Nephron progenitor cell (in vitro differentiated cells): ENCODE measurements at regions not wholly inside any gene's neighbourhood (a gene's known extent, or its start where the extent isn't known, plus 50 kb on each side); places are given as distances from the start of the nearest gene placed in this dataset.

ENCODE experiments used
- DNase-seq: peaks from one replicate; pipeline ENCODE4 v3.0.0; 2021
- H3K27ac Mint-ChIP-seq: 2 replicates; pipeline ENCODE4 v1.8.0; 2021; ENCODE audit warnings: mild to moderate bottlenecking, moderate library complexity, mixed read lengths
- H3K27me3 Mint-ChIP-seq: 2 replicates; pipeline ENCODE4 v1.8.0; 2021; ENCODE audit warnings: mild to moderate bottlenecking, low read depth, mixed read lengths; ENCODE audit not compliant: poor library complexity
- H3K36me3 Mint-ChIP-seq: 2 replicates; pipeline ENCODE4 v1.8.0; 2021; ENCODE audit warnings: low read depth, mixed read lengths
- H3K4me1 Mint-ChIP-seq: 2 replicates; pipeline ENCODE4 v1.8.0; 2021; ENCODE audit warnings: mixed read lengths
- H3K4me3 Mint-ChIP-seq: 2 replicates; pipeline ENCODE4 v1.8.0; 2021; ENCODE audit warnings: mild to moderate bottlenecking, moderate library complexity, mixed read lengths
- H3K9me3 Mint-ChIP-seq: 2 replicates; pipeline ENCODE4 v1.8.0; 2021; ENCODE audit warnings: mild to moderate bottlenecking, moderate library complexity, mixed read lengths
- TF ChIP-seq, protein P1 (sequence below): fragments of 200-600 bp; sonication (generic); IDR thresholded peaks from 2 replicates; pipeline ENCODE4 v1.5.0; 2021; ENCODE audit warnings: antibody characterized with exemption

DNA sequence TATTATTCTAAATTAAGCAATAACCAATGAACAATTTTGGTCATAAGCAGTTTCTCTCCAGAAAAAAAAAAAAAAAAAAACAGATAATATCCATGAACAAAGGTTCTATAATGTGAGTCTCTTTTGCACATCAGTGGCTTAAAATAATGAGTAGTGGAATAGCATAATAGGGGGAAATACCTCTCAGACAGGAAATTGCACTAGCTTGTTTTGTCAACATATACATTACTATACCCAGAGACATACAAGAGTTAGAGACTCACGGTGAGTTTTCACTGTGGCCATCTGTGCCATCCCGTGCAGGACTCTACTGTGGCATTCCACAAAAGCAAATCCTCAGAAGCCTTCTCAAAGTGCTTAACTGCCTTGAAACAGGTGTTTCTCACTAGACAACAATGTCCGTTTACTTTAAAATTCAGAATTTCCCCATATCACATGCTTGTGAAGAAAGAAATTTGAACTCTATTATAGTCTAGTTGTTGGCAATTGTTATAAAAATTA lies 697.9 kb downstream of the USP25 start:
- TF ChIP-seq, protein P1, sequence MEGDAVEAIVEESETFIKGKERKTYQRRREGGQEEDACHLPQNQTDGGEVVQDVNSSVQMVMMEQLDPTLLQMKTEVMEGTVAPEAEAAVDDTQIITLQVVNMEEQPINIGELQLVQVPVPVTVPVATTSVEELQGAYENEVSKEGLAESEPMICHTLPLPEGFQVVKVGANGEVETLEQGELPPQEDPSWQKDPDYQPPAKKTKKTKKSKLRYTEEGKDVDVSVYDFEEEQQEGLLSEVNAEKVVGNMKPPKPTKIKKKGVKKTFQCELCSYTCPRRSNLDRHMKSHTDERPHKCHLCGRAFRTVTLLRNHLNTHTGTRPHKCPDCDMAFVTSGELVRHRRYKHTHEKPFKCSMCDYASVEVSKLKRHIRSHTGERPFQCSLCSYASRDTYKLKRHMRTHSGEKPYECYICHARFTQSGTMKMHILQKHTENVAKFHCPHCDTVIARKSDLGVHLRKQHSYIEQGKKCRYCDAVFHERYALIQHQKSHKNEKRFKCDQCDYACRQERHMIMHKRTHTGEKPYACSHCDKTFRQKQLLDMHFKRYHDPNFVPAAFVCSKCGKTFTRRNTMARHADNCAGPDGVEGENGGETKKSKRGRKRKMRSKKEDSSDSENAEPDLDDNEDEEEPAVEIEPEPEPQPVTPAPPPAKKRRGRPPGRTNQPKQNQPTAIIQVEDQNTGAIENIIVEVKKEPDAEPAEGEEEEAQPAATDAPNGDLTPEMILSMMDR, result no peak
- no peak overlapping the region for H3K27ac Mint-ChIP-seq
- no peak overlapping the region for H3K4me3 Mint-ChIP-seq
- no peaks in the 10 kb centered on the region for H3K4me1 Mint-ChIP-seq
- no peaks in the 10 kb centered on the region for H3K9me3 Mint-ChIP-seq
- no peaks in the 10 kb centered on the region for H3K36me3 Mint-ChIP-seq
- H3K27me3 Mint-ChIP-seq, result no peaks in the 10 kb centered on the region
- no peak for DNase-seq

DNA sequence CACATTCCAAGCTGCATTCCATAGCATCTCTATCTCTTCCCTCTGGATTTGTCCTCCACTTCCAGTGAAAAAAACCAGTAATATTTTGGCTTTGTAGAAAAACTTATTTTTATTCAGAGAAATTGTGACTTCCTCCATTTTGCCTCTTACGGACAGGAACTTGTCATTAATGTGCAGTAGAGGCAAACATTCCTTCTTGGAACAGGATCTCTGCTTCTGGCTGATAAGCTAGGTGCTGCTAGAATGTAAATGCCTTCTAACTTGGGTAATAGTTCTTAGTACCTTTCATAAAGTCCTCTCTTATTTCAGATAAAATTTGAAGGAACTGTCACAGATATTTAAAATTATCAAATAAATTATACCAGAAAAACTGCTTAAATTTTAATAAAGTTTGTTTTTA lies 707.8 kb downstream of the USP25 start:
- H3K27ac Mint-ChIP-seq, result no peak overlapping the region
- H3K27me3 Mint-ChIP-seq, result no peaks in the 10 kb centered on the region
- no peak for DNase-seq
- no peaks in the 10 kb centered on the region for H3K9me3 Mint-ChIP-seq
- H3K36me3 Mint-ChIP-seq, result no peaks in the 10 kb centered on the region
- TF ChIP-seq, protein P1, result no peak
- no peak overlapping the region for H3K4me3 Mint-ChIP-seq
- no peaks in the 10 kb centered on the region for H3K4me1 Mint-ChIP-seq

DNA sequence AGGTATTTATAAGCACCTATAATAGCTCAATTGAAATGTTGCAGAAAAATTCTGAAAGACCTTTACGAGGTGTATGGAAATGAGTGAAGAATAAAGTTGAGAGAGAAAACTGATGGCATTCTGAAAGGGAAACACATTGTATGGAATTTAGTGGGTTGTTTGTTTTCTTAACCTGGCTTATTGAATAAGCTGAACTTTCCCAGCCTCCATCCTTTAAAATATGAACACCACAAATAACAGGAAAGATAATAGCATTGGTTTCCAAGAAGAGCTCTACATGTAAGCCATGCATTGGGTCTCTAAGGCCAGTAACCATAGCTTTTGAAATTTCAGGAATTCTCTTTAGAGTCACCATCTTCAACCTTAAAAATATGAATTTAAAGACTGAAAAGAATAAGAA lies 709.0 kb downstream of the USP25 start:
- Mint-ChIP-seq H3K27me3 (no peaks in the 10 kb centered on the region), H3K9me3 (no peaks in the 10 kb centered on the region), H3K4me3 (no peak overlapping the region), H3K36me3 (no peaks in the 10 kb centered on the region), H3K4me1 (no peaks in the 10 kb centered on the region), H3K27ac (no peak overlapping the region)
- TF ChIP-seq, protein P1, result no peak
- DNase-seq, result no peak

DNA sequence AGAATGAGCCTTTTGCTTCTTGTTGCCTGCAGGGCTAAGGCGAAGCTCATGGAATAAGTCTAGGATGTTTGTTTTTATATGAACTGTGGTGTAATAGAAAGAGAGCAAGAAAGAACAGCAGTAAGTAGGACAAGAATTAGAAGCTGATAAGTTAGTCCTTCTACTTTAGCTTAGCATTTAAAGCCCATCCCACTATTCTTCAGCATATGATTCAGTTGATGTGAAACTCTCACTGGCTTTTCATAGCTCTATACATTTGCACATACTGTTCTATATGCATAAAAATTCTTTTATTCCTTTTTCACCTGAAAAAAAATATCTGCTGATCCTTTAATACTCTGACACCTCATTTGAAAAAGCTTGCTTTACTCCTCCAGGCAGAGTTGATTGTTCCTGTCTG lies 712.0 kb downstream of the USP25 start:
- Mint-ChIP-seq H3K27me3 (no peaks in the 10 kb centered on the region), H3K4me3 (no peak overlapping the region), H3K4me1 (no peaks in the 10 kb centered on the region), H3K36me3 (no peaks in the 10 kb centered on the region), H3K9me3 (no peaks in the 10 kb centered on the region), H3K27ac (no peak overlapping the region)
- TF ChIP-seq, protein P1, result no peak
- DNase-seq, result no peak

DNA sequence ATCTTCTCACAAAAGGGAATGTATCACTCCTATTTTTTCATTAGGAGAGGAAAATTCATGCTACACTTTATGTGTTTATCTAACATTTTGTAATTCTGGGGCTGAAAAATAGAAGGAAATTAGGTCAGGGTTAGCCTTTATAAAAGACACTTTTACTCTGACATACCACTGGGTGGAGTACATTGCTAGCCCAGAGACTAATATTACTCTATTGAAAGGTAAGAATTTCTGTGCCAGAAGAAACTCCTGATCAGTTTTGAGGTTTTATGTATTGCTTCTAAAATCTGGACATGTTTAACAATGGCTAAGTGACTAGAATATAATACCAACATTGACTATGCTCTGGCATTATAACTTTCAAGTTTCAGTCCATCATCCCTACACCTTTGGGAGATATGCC lies 724.6 kb downstream of the USP25 start:
- Mint-ChIP-seq H3K9me3 (no peaks in the 10 kb centered on the region), H3K4me3 (no peak overlapping the region), H3K27me3 (no peaks in the 10 kb centered on the region), H3K36me3 (no peaks in the 10 kb centered on the region), H3K27ac (no peak overlapping the region), H3K4me1 (peaks cover 6% of the 10 kb centered on the region)
- TF ChIP-seq, protein P1, result no peak
- DNase-seq, result no peak

DNA sequence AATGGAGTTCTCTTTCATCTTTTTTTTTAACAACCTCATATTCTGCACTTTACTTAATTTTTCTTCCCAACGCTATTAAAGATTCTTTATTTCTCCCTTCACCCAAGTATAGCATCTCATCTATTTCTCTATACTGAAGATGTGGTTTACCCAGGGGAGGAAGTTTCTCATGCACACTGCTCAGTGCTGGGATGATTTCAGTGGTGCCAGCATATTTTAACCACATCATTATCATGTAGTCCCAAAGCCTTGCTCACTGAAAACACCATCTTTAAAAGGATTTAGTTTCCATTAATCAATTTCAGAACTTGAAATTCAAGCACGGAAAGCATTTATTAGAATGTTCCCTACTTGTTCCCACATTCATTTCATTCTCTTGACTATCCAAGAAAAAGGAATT lies 725.7 kb downstream of the USP25 start:
- Mint-ChIP-seq H3K9me3 (peaks cover 4% of the 10 kb centered on the region), H3K36me3 (no peaks in the 10 kb centered on the region), H3K4me3 (no peak overlapping the region), H3K27ac (no peak overlapping the region), H3K27me3 (no peaks in the 10 kb centered on the region), H3K4me1 (peaks cover 6% of the 10 kb centered on the region)
- DNase-seq, result no peak
- TF ChIP-seq, protein P1, result no peak
